GM21737 (cell line): ENCODE measurements at regions not wholly inside any gene's neighbourhood (a gene's known extent, or its start where the extent isn't known, plus 50 kb on each side); places are given as distances from the start of the nearest gene placed in this dataset.
"Not testable (repeated sequence)": the region's sequence is repeated elsewhere in the genome, so short reads cannot be mapped to it uniquely, and the experiment has no call there.

Source experiments
- ATAC-seq: cut with Tn5 transposase; IDR thresholded peaks from one replicate; pipeline ENCODE4 v1.9.1; 2021; ENCODE audit warnings: mild to moderate bottlenecking, moderate library complexity; ENCODE audit not compliant: unreplicated experiment

- no peak for ATAC-seq
These were observed 244.0 kb upstream of the SFSWAP start for GRCh38 chr12:131466932-131467331.

- no peak for ATAC-seq
These were observed 242.7 kb upstream of the SFSWAP start for GRCh38 chr12:131468206-131468605.

GRCh38 chr12:131469945-131470344 lies 240.9 kb upstream of the SFSWAP start:
- not testable (repeated sequence) for ATAC-seq

DNA sequence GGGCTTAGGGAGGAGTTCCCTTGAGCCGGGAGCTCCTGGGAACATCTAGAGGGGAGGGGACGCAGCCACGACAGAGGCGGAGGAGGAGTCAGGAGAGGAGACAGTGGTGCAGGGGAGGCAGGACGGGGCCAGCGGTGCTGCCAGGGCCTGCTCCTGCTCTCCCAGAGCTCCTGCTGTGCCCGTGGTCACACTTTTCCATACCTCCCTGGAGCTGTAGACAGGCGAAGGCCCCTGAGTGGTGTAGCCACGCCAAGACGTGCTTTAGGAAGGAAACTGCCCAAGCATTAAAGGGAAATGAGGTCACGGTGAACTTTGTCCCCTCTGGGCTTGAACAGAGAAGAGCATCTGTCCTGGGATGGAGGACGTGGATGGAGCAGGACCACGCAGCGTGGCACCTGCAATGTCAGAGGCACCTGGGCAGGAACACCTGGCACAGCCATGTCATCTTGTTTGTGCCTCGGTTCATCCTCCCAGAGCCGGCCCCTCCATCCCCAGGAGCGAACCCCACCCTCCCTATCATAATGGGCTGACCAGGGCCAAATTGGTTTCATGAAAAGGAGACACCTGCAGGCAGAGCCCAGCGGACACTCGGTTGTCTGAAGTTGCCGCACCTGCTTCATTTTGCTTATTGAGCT lies 239.5 kb upstream of the SFSWAP start:
- ATAC-seq = no peak

- ATAC-seq = no peak
These were observed 238.8 kb upstream of the SFSWAP start for GRCh38 chr12:131471946-131472732.

GRCh38 chr12:131473261-131473660 lies 237.6 kb upstream of the SFSWAP start:
- ATAC-seq = no peak

DNA sequence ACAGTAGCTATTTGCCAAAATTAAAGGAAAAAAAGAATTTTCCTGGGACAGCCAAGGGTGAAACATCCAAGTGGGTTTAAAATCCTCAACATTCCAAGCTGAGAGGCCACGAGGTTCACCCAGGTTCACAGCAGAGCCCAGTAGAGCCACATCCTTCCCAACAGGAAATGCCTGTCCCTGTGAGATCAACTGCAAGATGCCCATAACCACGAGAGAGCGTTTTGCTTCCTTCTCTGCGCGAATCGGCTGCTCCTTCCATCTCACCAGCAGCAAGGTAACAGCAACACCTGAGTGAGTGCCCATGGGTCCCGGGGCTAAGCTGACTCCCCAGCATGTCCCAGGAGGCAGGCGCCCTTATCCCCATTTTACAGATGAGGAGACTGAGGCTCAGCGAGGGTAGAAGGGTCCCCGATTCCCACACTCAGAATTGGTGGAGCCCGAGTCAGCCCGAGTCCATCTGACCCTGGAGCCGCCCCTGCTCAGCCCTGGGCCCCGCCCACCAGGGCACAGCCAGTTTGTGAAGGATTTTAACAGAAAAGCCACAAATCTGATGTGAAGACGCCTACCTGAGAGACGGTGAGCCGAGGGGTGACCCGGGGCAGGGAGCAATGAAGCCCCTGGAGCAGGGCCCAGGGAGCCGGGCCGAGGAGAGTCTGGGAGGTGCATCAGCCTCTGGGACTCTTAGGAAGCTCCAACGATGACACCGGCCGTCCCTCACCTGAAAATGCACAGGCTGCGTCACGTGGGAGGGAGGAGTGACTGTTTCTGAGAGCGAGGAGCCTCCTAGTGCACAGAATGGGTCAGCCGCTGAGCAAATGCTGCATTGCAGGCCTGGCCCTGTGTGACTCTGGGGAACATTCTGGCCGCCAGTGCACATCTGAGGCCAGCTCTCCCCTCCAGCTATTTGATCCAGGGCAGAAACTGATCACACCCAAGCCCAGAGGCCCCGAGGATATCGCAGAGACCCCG lies 236.9 kb upstream of the SFSWAP start:
- ATAC-seq = no peak

GRCh38 chr12:131475012-131475411 lies 235.9 kb upstream of the SFSWAP start:
- not testable (repeated sequence) for ATAC-seq

DNA sequence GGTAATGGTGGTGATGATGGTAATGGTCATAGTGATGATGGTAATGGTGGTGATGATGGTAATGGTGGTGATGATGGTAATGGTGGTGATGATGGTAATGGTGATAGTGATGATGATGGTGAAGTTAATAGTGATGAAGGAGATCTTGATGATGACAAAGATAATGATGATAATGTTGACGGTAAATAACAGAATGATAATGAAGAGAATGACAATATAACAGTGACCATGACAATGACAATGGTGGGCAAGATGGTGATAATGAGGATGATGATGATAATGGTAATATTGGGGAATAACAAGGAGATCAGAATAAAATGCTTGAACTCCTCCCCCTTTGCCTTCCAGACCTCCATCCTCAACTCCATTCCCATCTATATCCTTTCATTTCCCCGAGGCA lies 233.3 kb upstream of the SFSWAP start:
- no peak for ATAC-seq

DNA sequence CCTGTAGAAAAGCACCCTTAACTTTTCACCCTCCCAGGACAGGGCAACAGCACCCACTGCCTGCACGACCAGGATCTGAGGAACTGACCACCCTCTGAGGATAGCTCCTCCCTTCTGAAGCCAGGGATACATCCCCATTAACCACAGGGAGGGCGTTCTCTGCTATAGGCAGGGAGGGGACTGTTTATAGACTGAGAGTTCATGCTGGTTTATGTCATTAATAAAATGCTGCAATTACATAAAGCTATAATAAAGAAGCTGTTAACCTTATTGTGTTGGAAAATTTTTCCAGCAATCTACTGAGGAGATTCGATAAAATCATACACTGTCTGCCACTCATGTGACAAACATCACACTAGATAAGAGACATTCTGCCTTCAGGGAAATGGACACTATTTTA lies 232.4 kb upstream of the SFSWAP start:
- ATAC-seq = no peak

- no peak for ATAC-seq
These were observed 228.7 kb upstream of the SFSWAP start for GRCh38 chr12:131482199-131482598.

- no peak for ATAC-seq
These were observed 228.2 kb upstream of the SFSWAP start for GRCh38 chr12:131482686-131483085.

GRCh38 chr12:131486451-131487230 lies 224.2 kb upstream of the SFSWAP start:
- ATAC-seq = no peak

GRCh38 chr12:131487388-131488124 lies 223.3 kb upstream of the SFSWAP start:
- no peak for ATAC-seq

GRCh38 chr12:131489718-131490117 lies 221.2 kb upstream of the SFSWAP start:
- ATAC-seq = no peak

DNA sequence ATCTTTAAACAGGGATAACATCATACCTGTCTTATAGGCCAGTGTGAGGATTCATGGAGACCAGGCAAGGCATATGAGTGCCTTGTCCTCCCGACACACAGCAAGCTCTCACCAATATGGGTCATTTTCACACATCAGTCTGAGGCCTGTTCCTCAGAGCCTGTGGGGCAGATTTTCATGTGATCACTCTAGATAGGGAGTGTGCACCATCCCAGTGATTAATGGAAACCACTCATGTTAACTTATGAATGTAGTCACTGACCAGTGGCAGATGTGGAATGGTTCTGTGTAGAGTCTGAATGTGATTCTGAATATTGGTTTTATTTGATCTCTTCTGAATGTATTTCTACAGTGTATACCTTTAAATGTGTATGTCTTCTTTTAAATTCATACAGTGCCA lies 219.7 kb upstream of the SFSWAP start:
- ATAC-seq = no peak

DNA sequence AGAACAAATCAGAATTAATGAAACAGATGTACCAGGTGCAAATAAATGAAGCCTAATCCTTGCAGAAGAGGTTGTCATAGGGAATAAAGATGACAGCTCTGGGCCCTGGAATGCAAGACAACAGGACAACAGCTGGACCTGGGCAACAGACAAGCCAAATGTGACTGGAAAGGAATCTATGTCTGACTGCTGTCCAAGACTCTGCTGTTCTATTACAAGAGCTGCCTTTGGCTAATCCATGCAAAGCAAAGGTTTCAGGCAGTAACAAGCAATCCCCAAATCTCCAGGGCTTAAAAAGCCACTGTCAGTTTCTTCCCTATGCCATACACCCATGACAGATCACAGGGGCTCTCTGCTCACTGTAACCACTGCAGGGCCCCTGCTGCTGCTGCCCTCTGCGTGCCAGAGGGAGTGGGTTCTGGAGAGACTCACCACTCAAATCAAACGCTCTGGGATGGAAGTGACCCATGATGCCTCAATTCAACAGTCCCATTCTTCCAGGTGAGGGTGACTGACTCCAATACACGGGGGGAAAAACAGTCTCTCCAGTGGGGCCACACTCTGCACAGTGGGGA lies 218.9 kb upstream of the SFSWAP start:
- no peak for ATAC-seq

GRCh38 chr12:131493068-131493826 lies 217.6 kb upstream of the SFSWAP start:
- ATAC-seq = no peak

DNA sequence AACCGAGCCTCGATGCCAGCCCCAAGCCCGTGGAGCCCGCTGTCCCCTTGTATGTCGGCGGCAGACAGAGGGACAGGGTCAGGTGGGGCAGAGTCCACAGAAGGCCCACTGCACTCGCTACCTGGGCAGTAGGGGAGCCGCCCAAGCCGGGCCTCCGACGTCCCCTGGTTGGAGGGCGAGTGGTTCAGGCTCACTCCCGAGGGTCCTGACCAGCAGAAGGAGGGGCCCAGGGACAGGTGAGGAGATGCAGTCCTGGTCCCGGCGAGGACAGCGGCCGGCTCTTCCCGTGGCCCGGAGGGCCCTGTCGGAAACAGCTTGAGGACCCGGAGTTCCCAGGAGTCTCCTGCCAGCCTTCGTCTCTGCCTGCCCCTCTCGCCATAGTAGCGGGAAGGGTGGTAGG lies 216.7 kb upstream of the SFSWAP start:
- ATAC-seq = no peak
